ENCODE measurements at regions not wholly inside any gene's neighbourhood (a gene's known extent, or its start where the extent isn't known, plus 50 kb on each side); places are given as distances from the start of the nearest gene placed in this dataset.
"Not testable (repeated sequence)": the region's sequence is repeated elsewhere in the genome, so short reads cannot be mapped to it uniquely, and the experiment has no call there.

- Histone ChIP-seq H3K27me3 (ENCODE audit: low read depth, low read length) (0 out of 2 replicates have a peak, but pooled peaks cover 3% of the 10 kb centered on the region), H3K4me2 (ENCODE audit: low read length) (no peak overlapping the region), H3K9me3 (ENCODE audit: insufficient read depth, low read length) (no peaks in the 10 kb centered on the region), H2AFZ (ENCODE audit: low read depth, low read length) (no peak overlapping the region), H3K4me3 (ENCODE audit: low read length) (no peak overlapping the region), H4K20me1 (ENCODE audit: insufficient read depth, low read length) (no peaks in the 10 kb centered on the region), H3K36me3 (replicated peaks; ENCODE audit: low read depth, low read length) (no peaks in the 10 kb centered on the region), H3K9ac (ENCODE audit: low read length) (no peak overlapping the region), H3K4me1 (ENCODE audit: low read length) (no peaks in the 10 kb centered on the region), H3K79me2 (ENCODE audit: low read length) (no peaks in the 10 kb centered on the region), H3K27ac (ENCODE audit: low read length) (no peak overlapping the region)
- TF ChIP-seq, protein P1, sequence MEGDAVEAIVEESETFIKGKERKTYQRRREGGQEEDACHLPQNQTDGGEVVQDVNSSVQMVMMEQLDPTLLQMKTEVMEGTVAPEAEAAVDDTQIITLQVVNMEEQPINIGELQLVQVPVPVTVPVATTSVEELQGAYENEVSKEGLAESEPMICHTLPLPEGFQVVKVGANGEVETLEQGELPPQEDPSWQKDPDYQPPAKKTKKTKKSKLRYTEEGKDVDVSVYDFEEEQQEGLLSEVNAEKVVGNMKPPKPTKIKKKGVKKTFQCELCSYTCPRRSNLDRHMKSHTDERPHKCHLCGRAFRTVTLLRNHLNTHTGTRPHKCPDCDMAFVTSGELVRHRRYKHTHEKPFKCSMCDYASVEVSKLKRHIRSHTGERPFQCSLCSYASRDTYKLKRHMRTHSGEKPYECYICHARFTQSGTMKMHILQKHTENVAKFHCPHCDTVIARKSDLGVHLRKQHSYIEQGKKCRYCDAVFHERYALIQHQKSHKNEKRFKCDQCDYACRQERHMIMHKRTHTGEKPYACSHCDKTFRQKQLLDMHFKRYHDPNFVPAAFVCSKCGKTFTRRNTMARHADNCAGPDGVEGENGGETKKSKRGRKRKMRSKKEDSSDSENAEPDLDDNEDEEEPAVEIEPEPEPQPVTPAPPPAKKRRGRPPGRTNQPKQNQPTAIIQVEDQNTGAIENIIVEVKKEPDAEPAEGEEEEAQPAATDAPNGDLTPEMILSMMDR (IDR thresholded peaks at IDR 0.05; ENCODE audit: low read depth, low read length), result no peak
- TF ChIP-seq EZH2phosphoT487 (IDR thresholded peaks at IDR 0.05; ENCODE audit: low read depth), result no peak
Observed at GRCh38 chr16:5222761-5223160, 125.2 kb upstream of the EEF2KMT start.

GRCh38 chr16:5221831-5222230 lies 124.2 kb upstream of the EEF2KMT start:
- H4K20me1 ChIP-seq (ENCODE audit: insufficient read depth, low read length); H3K9ac ChIP-seq (ENCODE audit: low read length): not testable (repeated sequence)

GRCh38 chr16:5220705-5221104 lies 123.1 kb upstream of the EEF2KMT start:
- Histone ChIP-seq H3K27ac (ENCODE audit: low read length) (no peak overlapping the region), H3K36me3 (replicated peaks; ENCODE audit: low read depth, low read length) (no peaks in the 10 kb centered on the region), H2AFZ (ENCODE audit: low read depth, low read length) (no peak overlapping the region), H4K20me1 (ENCODE audit: insufficient read depth, low read length) (no peaks in the 10 kb centered on the region), H3K9me3 (ENCODE audit: insufficient read depth, low read length) (no peaks in the 10 kb centered on the region), H3K4me2 (ENCODE audit: low read length) (no peak overlapping the region), H3K4me3 (ENCODE audit: low read length) (no peak overlapping the region), H3K79me2 (ENCODE audit: low read length) (no peaks in the 10 kb centered on the region), H3K4me1 (ENCODE audit: low read length) (no peaks in the 10 kb centered on the region), H3K27me3 (ENCODE audit: low read depth, low read length) (0 out of 2 replicates have a peak, but pooled peaks cover 3% of the 10 kb centered on the region), H3K9ac (ENCODE audit: low read length) (no peak overlapping the region)
- TF ChIP-seq, protein P1 (IDR thresholded peaks at IDR 0.05; ENCODE audit: low read depth, low read length), result no peak
- no peak for TF ChIP-seq EZH2phosphoT487 (IDR thresholded peaks at IDR 0.05; ENCODE audit: low read depth)

More at GRCh38 chr16:5221831-5222230, 124.2 kb upstream of the EEF2KMT start:
- not testable (repeated sequence) for H3K4me3 ChIP-seq (ENCODE audit: low read length); H3K9me3 ChIP-seq (ENCODE audit: insufficient read depth, low read length); H3K36me3 ChIP-seq (replicated peaks; ENCODE audit: low read depth, low read length); H2AFZ ChIP-seq (ENCODE audit: low read depth, low read length); H3K27me3 ChIP-seq (ENCODE audit: low read depth, low read length); H3K4me1 ChIP-seq (ENCODE audit: low read length); H3K79me2 ChIP-seq (ENCODE audit: low read length); H3K27ac ChIP-seq (ENCODE audit: low read length); H3K4me2 ChIP-seq (ENCODE audit: low read length)

DNA sequence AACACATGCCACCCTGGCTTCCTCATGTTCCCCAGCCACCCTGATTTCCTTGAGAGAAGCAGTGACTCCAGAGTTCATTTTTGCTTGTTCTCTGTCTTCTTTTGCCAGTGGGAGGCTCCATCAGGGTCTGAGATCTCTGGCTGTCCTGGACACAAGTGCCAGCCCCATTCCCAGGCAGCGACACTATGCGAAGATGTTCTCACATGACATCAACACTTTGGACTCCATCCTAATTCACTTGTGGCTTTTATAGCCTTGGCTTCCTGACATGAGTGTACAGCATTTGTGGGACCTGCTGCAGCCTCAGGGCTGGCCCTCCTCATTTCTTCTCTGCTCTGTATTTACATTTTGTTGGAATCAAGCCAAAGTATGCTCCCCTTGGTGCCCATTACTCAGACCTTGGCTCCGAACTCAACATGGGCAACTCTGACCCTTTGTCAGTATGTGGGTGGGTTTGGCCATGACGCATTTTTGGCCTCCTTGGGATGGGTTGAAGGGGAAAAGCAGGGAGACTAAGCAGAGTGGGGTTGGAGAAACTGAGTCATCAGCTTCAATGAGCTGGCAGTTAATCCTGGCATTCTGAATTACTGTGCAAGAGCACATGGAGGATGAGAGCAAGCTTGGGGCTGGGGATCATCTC lies 119.0 kb upstream of the EEF2KMT start:
- Histone ChIP-seq H3K4me3 (ENCODE audit: low read length) (no peak overlapping the region), H3K9ac (ENCODE audit: low read length) (no peak overlapping the region), H4K20me1 (ENCODE audit: insufficient read depth, low read length) (no peaks in the 10 kb centered on the region), H3K27me3 (ENCODE audit: low read depth, low read length) (no peaks in the 10 kb centered on the region), H3K79me2 (ENCODE audit: low read length) (no peaks in the 10 kb centered on the region), H3K9me3 (ENCODE audit: insufficient read depth, low read length) (no peaks in the 10 kb centered on the region), H3K4me1 (ENCODE audit: low read length) (no peaks in the 10 kb centered on the region), H2AFZ (ENCODE audit: low read depth, low read length) (no peak overlapping the region), H3K27ac (ENCODE audit: low read length) (no peak overlapping the region), H3K4me2 (ENCODE audit: low read length) (no peak overlapping the region), H3K36me3 (replicated peaks; ENCODE audit: low read depth, low read length) (no peaks in the 10 kb centered on the region)
- no peak for TF ChIP-seq EZH2phosphoT487 (IDR thresholded peaks at IDR 0.05; ENCODE audit: low read depth)
- TF ChIP-seq, protein P1 (IDR thresholded peaks at IDR 0.05; ENCODE audit: low read depth, low read length), result no peak
